H1 (cell line): ENCODE measurements at regions not wholly inside any gene's neighbourhood (a gene's known extent, or its start where the extent isn't known, plus 50 kb on each side); places are given as distances from the start of the nearest gene placed in this dataset.

Source experiments
- CTCF ChIA-PET: fragments of 300-600 bp; sonication (Branson Sonifier 250); formaldehyde crosslinking; loops from one replicate; lab custom pipeline; 2021; ENCODE audit not compliant: partially characterized antibody; lab: Charles Lee
- POLR2A ChIA-PET: fragments of 300-600 bp; sonication (Branson Sonifier 250); formaldehyde crosslinking; loops from one replicate; lab custom pipeline; 2021; ENCODE audit warnings: inconsistent platforms; ENCODE audit not compliant: partially characterized antibody; lab: Charles Lee
- DNase-seq, 2 experiments: peaks; one replicate each; pipeline versions ENCODE4 v3.0.0 to v3.0.0-alpha.2; 2010 to 2022; ENCODE audit warnings: low spot score in 2 of 2, low read depth in 1 of 2, mixed read lengths in 1 of 2
- FAIRE-seq: peaks from 2 replicates; lab custom pipeline; 2011; peaks lifted over from hg19 to GRCh38; lab: Jason Lieb, UNC
- H2AFZ ChIP-seq: 2 replicates; pipeline ENCODE4 v1.8.1; 2012; ENCODE audit warnings: low read length, inconsistent platforms
- H2AK5ac ChIP-seq: 2 replicates; pipeline ENCODE4 v1.6.1; 2013; ENCODE audit warnings: low read depth, low read length
- H2BK120ac ChIP-seq: replicated peaks from 2 replicates; pipeline ENCODE3; 2013; ENCODE audit warnings: low read depth, low read length, inconsistent platforms
- H2BK12ac ChIP-seq: 2 replicates; pipeline ENCODE4 v1.6.1; 2013; ENCODE audit warnings: low read depth, low read length
- H2BK15ac ChIP-seq: 2 replicates; pipeline ENCODE4 v1.6.1; 2013; ENCODE audit warnings: low read length
- H2BK20ac ChIP-seq: 2 replicates; pipeline ENCODE4 v1.6.1; 2013; ENCODE audit warnings: low read length
- H2BK5ac ChIP-seq: 2 replicates; pipeline ENCODE4 v1.6.1; 2013; ENCODE audit warnings: low read depth, low read length
- H3K14ac ChIP-seq: 2 replicates; pipeline ENCODE4 v1.6.1; 2013; ENCODE audit warnings: inconsistent platforms; ENCODE audit not compliant: insufficient read length
- H3K18ac ChIP-seq: 2 replicates; pipeline ENCODE4 v1.6.1; 2013; ENCODE audit warnings: low read length; ENCODE audit errors: extremely low read depth
- H3K23ac ChIP-seq: 2 replicates; pipeline ENCODE4 v1.6.1; 2013; ENCODE audit warnings: inconsistent platforms; ENCODE audit not compliant: insufficient read length
- H3K23me2 ChIP-seq: 2 replicates; pipeline ENCODE4 v1.6.1; 2013; ENCODE audit warnings: low read depth, low read length
- H3K27ac ChIP-seq: 2 replicates; pipeline ENCODE4 v1.6.1; 2011; ENCODE audit warnings: low read depth, low read length, inconsistent platforms
- H3K27me3 ChIP-seq, 4 experiments: replicated peaks in 1 of 4; 1 replicate in 1 of 4; 2 replicates in 3 of 4; pipeline versions ENCODE4 v1.6.1 to v1.8.1; 2011 to 2013; ENCODE audit warnings: low read length in 3 of 4, mild to moderate bottlenecking in 3 of 4, inconsistent platforms in 2 of 4, mixed read lengths in 2 of 4, moderate library complexity in 1 of 4; ENCODE audit not compliant: control insufficient read depth in 3 of 4, insufficient read depth in 3 of 4; ENCODE audit errors: extremely low read depth in 1 of 4
- H3K36me3 ChIP-seq, 4 experiments: 2 replicates each; pipeline versions ENCODE4 v1.6.1 to v1.8.1; 2011 to 2013; ENCODE audit warnings: mild to moderate bottlenecking in 4 of 4, low read length in 3 of 4, moderate library complexity in 2 of 4, control low read depth in 1 of 4, inconsistent platforms in 1 of 4; ENCODE audit not compliant: insufficient read depth in 4 of 4, control insufficient read depth in 2 of 4
- H3K4ac ChIP-seq: replicated peaks from 2 replicates; pipeline ENCODE3; 2013; ENCODE audit warnings: low read length, low read depth, mixed read lengths, inconsistent platforms; ENCODE audit not compliant: insufficient read length
- H3K4me1 ChIP-seq, 4 experiments: replicated peaks in 1 of 4; 1 replicate in 1 of 4; 2 replicates in 3 of 4; pipeline versions ENCODE4 v1.6.1 to v1.8.1; 2011 to 2013; ENCODE audit warnings: low read length in 3 of 4, inconsistent platforms in 2 of 4, mixed read lengths in 1 of 4; ENCODE audit not compliant: insufficient read depth in 4 of 4, control insufficient read depth in 3 of 4
- H3K4me2 ChIP-seq, 2 experiments: 2 replicates each; pipeline versions ENCODE4 v1.6.1 to v1.8.1; 2011 to 2013; ENCODE audit warnings: low read depth in 2 of 2, low read length in 2 of 2, control low read depth in 1 of 2, inconsistent platforms in 1 of 2, mild to moderate bottlenecking in 1 of 2; ENCODE audit not compliant: insufficient read depth in 1 of 2
- H3K4me3 ChIP-seq, 4 experiments: fragments of 200-600, 300-600 bp in 1 of 4; sonication (generic), shearing (Covaris generic), sonication (Bioruptor Twin) in 1 of 4; 2 replicates each; pipeline versions ENCODE4 v1.5.1 to v1.8.1; 2011 to 2016; ENCODE audit warnings: low read length in 4 of 4, low read depth in 3 of 4, control low read depth in 2 of 4, inconsistent platforms in 2 of 4, mild to moderate bottlenecking in 2 of 4, mixed read lengths in 1 of 4, moderate library complexity in 1 of 4; ENCODE audit not compliant: insufficient read depth in 2 of 4; ENCODE audit errors: extremely low read depth in 1 of 4
- H3K56ac ChIP-seq: replicated peaks from 2 replicates; pipeline ENCODE3; 2013; ENCODE audit warnings: low read depth, mild to moderate bottlenecking, mixed read lengths, low read length, inconsistent platforms; ENCODE audit not compliant: insufficient read length
- H3K79me1 ChIP-seq: 2 replicates; pipeline ENCODE4 v1.6.1; 2013; ENCODE audit warnings: low read depth, low read length, control low read depth
- H3K79me2 ChIP-seq, 2 experiments: 2 replicates each; pipeline versions ENCODE4 v1.6.1 to v1.8.1; 2012 to 2013; ENCODE audit warnings: low read length in 2 of 2, mild to moderate bottlenecking in 2 of 2, inconsistent platforms in 1 of 2; ENCODE audit not compliant: insufficient read depth in 2 of 2, control insufficient read depth in 1 of 2
- H3K9ac ChIP-seq, 4 experiments: replicated peaks in 1 of 4; 1 replicate in 1 of 4; 2 replicates in 3 of 4; pipeline versions ENCODE4 v1.6.1 to v1.8.1; 2011 to 2013; ENCODE audit warnings: low read depth in 3 of 4, low read length in 3 of 4, control low read depth in 2 of 4, mild to moderate bottlenecking in 2 of 4, moderate library complexity in 2 of 4, inconsistent platforms in 1 of 4; ENCODE audit errors: extremely low read depth in 1 of 4
- H3K9me3 ChIP-seq, 2 experiments: 2 replicates each; pipeline versions ENCODE4 v1.6.1 to v1.8.1; 2012 to 2013; ENCODE audit warnings: mild to moderate bottlenecking in 2 of 2, moderate library complexity in 2 of 2, control low read depth in 1 of 2, inconsistent platforms in 1 of 2, low read depth in 1 of 2, low read length in 1 of 2, mixed read lengths in 1 of 2; ENCODE audit not compliant: insufficient read depth in 2 of 2
- H4K20me1 ChIP-seq, 2 experiments: replicated peaks in 1 of 2; 2 replicates each; pipeline versions ENCODE3 to v1.8.1; 2011 to 2013; ENCODE audit warnings: inconsistent platforms in 2 of 2, low read length in 2 of 2, mild to moderate bottlenecking in 1 of 2; ENCODE audit not compliant: insufficient read depth in 2 of 2, control insufficient read depth in 1 of 2
- H4K5ac ChIP-seq: 2 replicates; pipeline ENCODE4 v1.6.1; 2013; ENCODE audit warnings: low read length, low read depth, mixed read lengths, inconsistent platforms; ENCODE audit not compliant: insufficient read length
- H4K8ac ChIP-seq: 2 replicates; pipeline ENCODE4 v1.8.0; 2013; ENCODE audit warnings: mild to moderate bottlenecking, moderate library complexity, low read length, inconsistent platforms; ENCODE audit not compliant: insufficient read depth; ENCODE audit errors: extremely low read depth
- H4K91ac ChIP-seq: replicated peaks from 2 replicates; pipeline ENCODE3; 2013; ENCODE audit warnings: low read length, mixed read lengths, inconsistent platforms; ENCODE audit not compliant: insufficient read length
- ASH2L ChIP-seq: fragments of 200-600, 300-600 bp; sonication (generic); IDR thresholded peaks from one replicate; pipeline ENCODE4 v1.7.1; 2017; ENCODE audit warnings: low read length
- CBX8 ChIP-seq: fragments of 300-800, 300-1000 bp; sonication (generic); IDR thresholded peaks from 2 replicates; pipeline ENCODE4 v1.7.1; 2016; ENCODE audit warnings: low read depth, low read length, borderline replicate concordance
- CHD2 ChIP-seq: IDR thresholded peaks from 2 replicates; pipeline ENCODE4 v1.6.1; 2012; ENCODE audit warnings: low read length, improper control_type of control experiment
- CTBP2 ChIP-seq: IDR thresholded peaks from 2 replicates; pipeline ENCODE4 v1.7.0; 2011; ENCODE audit warnings: borderline replicate concordance, mild to moderate bottlenecking, moderate library complexity, mixed read lengths, low read length; ENCODE audit not compliant: insufficient read depth, insufficient read length
- EGR1 ChIP-seq: IDR thresholded peaks from 2 replicates; pipeline ENCODE4 v1.6.1; 2011; ENCODE audit warnings: low read depth, low read length, borderline replicate concordance
- GTF2F1 ChIP-seq: IDR thresholded peaks from 2 replicates; pipeline ENCODE4 v1.6.1; 2012; ENCODE audit warnings: low read depth, low read length, improper control_type of control experiment, borderline replicate concordance
- KDM4A ChIP-seq: IDR thresholded peaks from one replicate; pipeline ENCODE4 v1.7.1; 2012; ENCODE audit warnings: low read depth, mild to moderate bottlenecking, moderate library complexity, low read length, inconsistent platforms; ENCODE audit not compliant: severe bottlenecking
- KDM5A ChIP-seq: fragments of 200-600 bp; IDR thresholded peaks from 2 replicates; pipeline ENCODE4 v1.7.1; 2012; ENCODE audit warnings: mild to moderate bottlenecking, low read length, inconsistent platforms, mixed read lengths
- MAFK ChIP-seq: IDR thresholded peaks from 2 replicates; pipeline ENCODE4 v1.6.1; 2012; ENCODE audit warnings: low read depth, mild to moderate bottlenecking, improper control_type of control experiment, low read length
- NANOG ChIP-seq: IDR thresholded peaks from 2 replicates; pipeline ENCODE4 v1.6.1; 2011; ENCODE audit warnings: low read length, low read depth, mild to moderate bottlenecking, inconsistent platforms; ENCODE audit not compliant: insufficient read depth, poor library complexity, severe bottlenecking
- PHF8 ChIP-seq: fragments of 200-600 bp; sonication (generic); conservative IDR thresholded peaks from 2 replicates; pipeline ENCODE4 v1.7.1; 2012; ENCODE audit warnings: low read depth, mild to moderate bottlenecking, inconsistent platforms, low read length, moderate library complexity
- POU5F1 ChIP-seq: IDR thresholded peaks from 2 replicates; pipeline ENCODE4 v1.6.1; 2011; ENCODE audit warnings: low read depth, mild to moderate bottlenecking, low read length, moderate library complexity
- SIRT6 ChIP-seq: IDR thresholded peaks from one replicate; pipeline ENCODE4 v1.7.1; 2012; ENCODE audit warnings: low read length, inconsistent platforms
- SP1 ChIP-seq: IDR thresholded peaks from 2 replicates; pipeline ENCODE4 v1.6.1; 2011; ENCODE audit warnings: low read depth, low read length
- SP4 ChIP-seq: IDR thresholded peaks from 2 replicates; pipeline ENCODE4 v1.6.1; 2012; ENCODE audit warnings: low read length, inconsistent platforms
- TBP ChIP-seq: IDR thresholded peaks from 2 replicates; pipeline ENCODE4 v1.6.1; 2011; ENCODE audit warnings: low read depth, low read length, improper control_type of control experiment
- TEAD4 ChIP-seq: IDR thresholded peaks from 2 replicates; pipeline ENCODE4 v1.6.1; 2012; ENCODE audit warnings: low read depth, low read length, inconsistent platforms, mixed read lengths

- CTCF ChIA-PET, result interaction anchor here (0.7 kb wide), 1 partner anchor 948 kb away, joined by 3 read pairs; no protein-coding TSS in a partner anchor
- FAIRE-seq, result no peak
- Histone ChIP-seq H3K79me2 (no peaks in the 10 kb centered on the region), H4K91ac (no peak overlapping the region), H3K36me3 (no peaks in the 10 kb centered on the region), H2BK15ac (no peak overlapping the region), H3K4me3 (no peak overlapping the region), H4K8ac (no peak overlapping the region), H4K20me1 (no peaks in the 10 kb centered on the region), H3K9me3 (no peaks in the 10 kb centered on the region; a peak in 1 of 4 replicates), H3K4me2 (no peak overlapping the region), H3K56ac (no peak overlapping the region), H2BK120ac (no peak overlapping the region), H3K27me3 (no peaks in the 10 kb centered on the region), H3K4ac (no peak overlapping the region), H3K14ac (no peak overlapping the region), H3K23ac (no peak overlapping the region), H3K4me1 (no peaks in the 10 kb centered on the region), H2BK20ac (no peak overlapping the region), H2BK12ac (no peak overlapping the region), H3K18ac (no peak overlapping the region), H3K23me2 (no peaks in the 10 kb centered on the region), H3K9ac (no peak overlapping the region), H3K79me1 (no peaks in the 10 kb centered on the region), H2BK5ac (no peak overlapping the region), H4K5ac (no peak overlapping the region), H3K27ac (no peak overlapping the region), H2AFZ (no peak overlapping the region), H2AK5ac (no peak overlapping the region)
- POLR2A ChIA-PET, result no interaction called here
- DNase-seq, result no peak
- TF ChIP-seq ASH2L (no peak), SIRT6 (no peak), SP1 (no peak), KDM5A (no peak), TEAD4 (no peak), GTF2F1 (no peak), TBP (no peak), NANOG (no peak), POU5F1 (no peak), MAFK (no peak), CTBP2 (no peak), CBX8 (no peak), KDM4A (no peak), CHD2 (no peak), EGR1 (no peak), PHF8 (no peak), SP4 (no peak)
Measured at GRCh38 chr7:13449460-13449859, 540.0 kb downstream of the ETV1 start.
